Naive thymus-derived CD8-positive, alpha-beta T cell (primary cell): ENCODE measurements at regions not wholly inside any gene's neighbourhood (a gene's known extent, or its start where the extent isn't known, plus 50 kb on each side); places are given as distances from the start of the nearest gene placed in this dataset.

Experiments
- ATAC-seq, 2 donors: fragments of 150-1000 bp; cut with Tn5 transposase in 1 of 2; sonication (Bioruptor Pico), chemical (Tn5 transposase) in 1 of 2; 1 replicate in 1 of 2; 2 replicates in 1 of 2; pipeline ENCODE4 v1.10.0; 2021; ENCODE audit warnings: mild to moderate bottlenecking in 2 of 2, moderate library complexity in 2 of 2
- POLR2A ChIA-PET: fragments of 350-600 bp; sonication (Branson Sonifier 250); formaldehyde crosslinking; loops from one replicate; lab custom pipeline; 2021; ENCODE audit warnings: antibody characterized with exemption; lab: Charles Lee
- DNase-seq, 10 donors: peaks; one replicate each; pipeline versions ENCODE4 v3.0.0 to v3.0.0-alpha.2; 2020 to 2022
- H3K27ac Mint-ChIP-seq, 10 donors: one replicate each; pipeline ENCODE4 v1.8.0; 2020 to 2022; ENCODE audit warnings: mild to moderate bottlenecking in 10 of 10, mixed read lengths in 10 of 10, moderate library complexity in 4 of 10, inconsistent platforms in 1 of 10
- H3K27me3 Mint-ChIP-seq, 5 donors: one replicate each; pipeline ENCODE4 v1.8.0; 2021 to 2022; ENCODE audit warnings: mixed read lengths in 5 of 5
- H3K36me3 Mint-ChIP-seq, 3 donors: one replicate each; pipeline ENCODE4 v1.8.0; 2020 to 2022; ENCODE audit warnings: mixed read lengths in 3 of 3, mild to moderate bottlenecking in 2 of 3, inconsistent platforms in 1 of 3
- H3K4me1 Mint-ChIP-seq, 4 donors: one replicate each; pipeline ENCODE4 v1.8.0; 2021 to 2022; ENCODE audit warnings: mixed read lengths in 4 of 4
- H3K4me3 Mint-ChIP-seq, 10 donors: one replicate each; pipeline ENCODE4 v1.8.0; 2020 to 2022; ENCODE audit warnings: mild to moderate bottlenecking in 10 of 10, mixed read lengths in 10 of 10, moderate library complexity in 6 of 10, inconsistent platforms in 1 of 10
- H3K9me3 Mint-ChIP-seq, 9 donors: one replicate each; pipeline ENCODE4 v1.8.0; 2020 to 2022; ENCODE audit warnings: mixed read lengths in 9 of 9, mild to moderate bottlenecking in 3 of 9, inconsistent platforms in 1 of 9, moderate library complexity in 1 of 9

GRCh38 chr9:26483991-26484390 is 408.6 kb downstream of the CAAP1 start:
- no peaks in the 10 kb centered on the region for H3K4me1 Mint-ChIP-seq
- no peak for DNase-seq
- H3K9me3 Mint-ChIP-seq, result peaks cover 4 to 30% (median 16%) of the 10 kb centered on the region in 9 donors
- ATAC-seq, result no peak
- H3K4me3 Mint-ChIP-seq, result no peak overlapping the region
- H3K27me3 Mint-ChIP-seq, result no peaks in the 10 kb centered on the region
- no peak overlapping the region for H3K27ac Mint-ChIP-seq
- POLR2A ChIA-PET, result no interaction called here
- H3K36me3 Mint-ChIP-seq, result no peaks in the 10 kb centered on the region

GRCh38 chr9:26477963-26478362 is 414.6 kb downstream of the CAAP1 start:
- Mint-ChIP-seq H3K9me3 (peaks cover 0 to 38% (median 18%) of the 10 kb centered on the region in 9 donors), H3K36me3 (no peaks in the 10 kb centered on the region), H3K27me3 (no peaks in the 10 kb centered on the region), H3K27ac (no peak overlapping the region), H3K4me3 (no peak overlapping the region), H3K4me1 (no peaks in the 10 kb centered on the region)
- DNase-seq (no peak), ATAC-seq (no peak)
- POLR2A ChIA-PET, result no interaction called here

- DNase-seq (no peak), ATAC-seq (no peak)
- H3K4me1 Mint-ChIP-seq, result no peaks in the 10 kb centered on the region
- POLR2A ChIA-PET, result no interaction called here
- no peaks in the 10 kb centered on the region for H3K27me3 Mint-ChIP-seq
- no peak overlapping the region for H3K27ac Mint-ChIP-seq
- no peaks in the 10 kb centered on the region for H3K36me3 Mint-ChIP-seq
- no peak overlapping the region for H3K4me3 Mint-ChIP-seq
- peaks cover 0 to 28% (median 12%) of the 10 kb centered on the region in 9 donors for H3K9me3 Mint-ChIP-seq
Observed at GRCh38 chr9:26471261-26471660, 421.3 kb downstream of the CAAP1 start.

- no peak for ATAC-seq
- no peak overlapping the region for H3K27ac Mint-ChIP-seq
- no peak overlapping the region for H3K4me3 Mint-ChIP-seq
- POLR2A ChIA-PET, result no interaction called here
- H3K4me1 Mint-ChIP-seq, result no peaks in the 10 kb centered on the region
- no peaks in the 10 kb centered on the region for H3K27me3 Mint-ChIP-seq
- no peaks in the 10 kb centered on the region for H3K36me3 Mint-ChIP-seq
- peaks cover 0 to 24% (median 12%) of the 10 kb centered on the region in 9 donors for H3K9me3 Mint-ChIP-seq
- DNase-seq, result no peak
Observed at GRCh38 chr9:26470284-26470683, 422.3 kb downstream of the CAAP1 start.

GRCh38 chr9:26463837-26464236 is 428.8 kb downstream of the CAAP1 start:
- H3K27me3 Mint-ChIP-seq, result no peaks in the 10 kb centered on the region
- peaks cover 0 to 16% (median 6%) of the 10 kb centered on the region in 9 donors for H3K9me3 Mint-ChIP-seq
- ATAC-seq, result no peak
- no peak overlapping the region for H3K27ac Mint-ChIP-seq
- DNase-seq, result no peak
- POLR2A ChIA-PET, result no interaction called here
- no peaks in the 10 kb centered on the region for H3K36me3 Mint-ChIP-seq
- H3K4me1 Mint-ChIP-seq, result no peaks in the 10 kb centered on the region
- no peak overlapping the region for H3K4me3 Mint-ChIP-seq

GRCh38 chr9:26462751-26463150 is 429.9 kb downstream of the CAAP1 start:
- H3K36me3 Mint-ChIP-seq, result no peaks in the 10 kb centered on the region

GRCh38 chr9:26462213-26462612 is 430.4 kb downstream of the CAAP1 start:
- no peak overlapping the region for H3K4me3 Mint-ChIP-seq
- no peak overlapping the region for H3K27ac Mint-ChIP-seq
- H3K4me1 Mint-ChIP-seq, result no peaks in the 10 kb centered on the region
- POLR2A ChIA-PET, result no interaction called here
- no peaks in the 10 kb centered on the region for H3K36me3 Mint-ChIP-seq
- no peak for DNase-seq
- no peaks in the 10 kb centered on the region for H3K27me3 Mint-ChIP-seq
- H3K9me3 Mint-ChIP-seq, result peaks cover 2 to 11% (median 5%) of the 10 kb centered on the region in 9 donors
- ATAC-seq, result no peak

More at GRCh38 chr9:26462751-26463150, 429.9 kb downstream of the CAAP1 start:
- DNase-seq, result no peak
- Mint-ChIP-seq H3K4me1 (no peaks in the 10 kb centered on the region), H3K9me3 (peaks cover 0 to 11% (median 5%) of the 10 kb centered on the region in 9 donors), H3K27me3 (no peaks in the 10 kb centered on the region), H3K27ac (no peak overlapping the region), H3K4me3 (no peak overlapping the region)
- POLR2A ChIA-PET, result no interaction called here
- no peak for ATAC-seq

- Mint-ChIP-seq H3K9me3 (peaks cover 0 to 11% (median 5%) of the 10 kb centered on the region in 9 donors), H3K36me3 (no peaks in the 10 kb centered on the region), H3K27ac (no peak overlapping the region), H3K4me1 (no peaks in the 10 kb centered on the region), H3K27me3 (no peaks in the 10 kb centered on the region), H3K4me3 (no peak overlapping the region)
- ATAC-seq, result no peak
- DNase-seq, result no peak
- POLR2A ChIA-PET, result no interaction called here
Observed at GRCh38 chr9:26460624-26461023, 432.0 kb downstream of the CAAP1 start.

- no peak for ATAC-seq
- POLR2A ChIA-PET, result no interaction called here
- no peaks in the 10 kb centered on the region for H3K36me3 Mint-ChIP-seq
- no peak overlapping the region for H3K27ac Mint-ChIP-seq
- DNase-seq, result no peak
- H3K27me3 Mint-ChIP-seq, result no peaks in the 10 kb centered on the region
- no peaks in the 10 kb centered on the region for H3K4me1 Mint-ChIP-seq
- H3K9me3 Mint-ChIP-seq, result peaks cover 0 to 11% (median 3%) of the 10 kb centered on the region in 9 donors
- no peak overlapping the region for H3K4me3 Mint-ChIP-seq
Observed at GRCh38 chr9:26459959-26460358, 432.6 kb downstream of the CAAP1 start.

- peaks cover 0 to 11% (median 3%) of the 10 kb centered on the region in 9 donors for H3K9me3 Mint-ChIP-seq
- no peaks in the 10 kb centered on the region for H3K27me3 Mint-ChIP-seq
- no peak overlapping the region for H3K4me3 Mint-ChIP-seq
- ATAC-seq (no peak), DNase-seq (no peak)
- no peaks in the 10 kb centered on the region for H3K4me1 Mint-ChIP-seq
- H3K27ac Mint-ChIP-seq, result no peak overlapping the region
- POLR2A ChIA-PET, result no interaction called here
- H3K36me3 Mint-ChIP-seq, result no peaks in the 10 kb centered on the region
Observed at GRCh38 chr9:26458054-26458453, 434.5 kb downstream of the CAAP1 start.

- H3K27me3 Mint-ChIP-seq, result no peaks in the 10 kb centered on the region
- H3K27ac Mint-ChIP-seq, result no peak overlapping the region
- no peaks in the 10 kb centered on the region for H3K4me1 Mint-ChIP-seq
- peaks cover 0 to 18% (median 3%) of the 10 kb centered on the region in 9 donors for H3K9me3 Mint-ChIP-seq
- DNase-seq (no peak), ATAC-seq (no peak)
- no peaks in the 10 kb centered on the region for H3K36me3 Mint-ChIP-seq
- POLR2A ChIA-PET, result no interaction called here
- no peak overlapping the region for H3K4me3 Mint-ChIP-seq
Observed at GRCh38 chr9:26457151-26457550, 435.5 kb downstream of the CAAP1 start.

- no peaks in the 10 kb centered on the region for H3K27me3 Mint-ChIP-seq
- H3K9me3 Mint-ChIP-seq, result peaks cover 0 to 10% (median 0%) of the 10 kb centered on the region in 9 donors
- POLR2A ChIA-PET, result no interaction called here
- H3K36me3 Mint-ChIP-seq, result no peaks in the 10 kb centered on the region
- no peak for ATAC-seq
- H3K27ac Mint-ChIP-seq, result no peak overlapping the region
- DNase-seq, result no peak
- H3K4me1 Mint-ChIP-seq, result no peaks in the 10 kb centered on the region
- H3K4me3 Mint-ChIP-seq, result no peak overlapping the region
Observed at GRCh38 chr9:26439061-26439624, 453.5 kb downstream of the CAAP1 start.

GRCh38 chr9:26437056-26437711 is 455.4 kb downstream of the CAAP1 start:
- POLR2A ChIA-PET, result no interaction called here
- Mint-ChIP-seq H3K9me3 (peaks cover 0 to 9% (median 1%) of the 10 kb centered on the region in 9 donors), H3K27me3 (no peaks in the 10 kb centered on the region), H3K27ac (no peak overlapping the region), H3K4me1 (no peaks in the 10 kb centered on the region), H3K36me3 (no peaks in the 10 kb centered on the region), H3K4me3 (no peak overlapping the region)
- DNase-seq (no peak), ATAC-seq (no peak)
